ENCODE measurements at regions not wholly inside any gene's neighbourhood (a gene's known extent, or its start where the extent isn't known, plus 50 kb on each side); places are given as distances from the start of the nearest gene placed in this dataset.

- TF ChIP-seq CTCF (IDR thresholded peaks at IDR 0.05 in 2 of 3, conservative IDR thresholded peaks at IDR 0.05 in 1 of 3; ENCODE audit: control insufficient read depth in 2 of 3, extremely low read depth in 1 of 3, insufficient read depth in 1 of 3, low read depth in 3 of 3, low read length in 3 of 3) = no peak
- no peak for TF ChIP-seq E2F4 (IDR thresholded peaks at IDR 0.05; ENCODE audit: low read depth, low read length)
- TF ChIP-seq EP300 (IDR thresholded peaks at IDR 0.05; ENCODE audit: borderline replicate concordance in 1 of 2, control insufficient read depth in 1 of 2, low read depth in 2 of 2, low read length in 2 of 2) = no peak
- no peak for TF ChIP-seq EGR1 (IDR thresholded peaks at IDR 0.05; ENCODE audit: borderline replicate concordance in 1 of 2, low read depth in 2 of 2, low read length in 2 of 2)
Measured at GRCh38 chr5:108467563-108467962, 85.7 kb upstream of the FBXL17 start.

Measured in GM12878 (cell line).